ENCODE measurements at regions not wholly inside any gene's neighbourhood (a gene's known extent, or its start where the extent isn't known, plus 50 kb on each side); places are given as distances from the start of the nearest gene placed in this dataset.

DNA sequence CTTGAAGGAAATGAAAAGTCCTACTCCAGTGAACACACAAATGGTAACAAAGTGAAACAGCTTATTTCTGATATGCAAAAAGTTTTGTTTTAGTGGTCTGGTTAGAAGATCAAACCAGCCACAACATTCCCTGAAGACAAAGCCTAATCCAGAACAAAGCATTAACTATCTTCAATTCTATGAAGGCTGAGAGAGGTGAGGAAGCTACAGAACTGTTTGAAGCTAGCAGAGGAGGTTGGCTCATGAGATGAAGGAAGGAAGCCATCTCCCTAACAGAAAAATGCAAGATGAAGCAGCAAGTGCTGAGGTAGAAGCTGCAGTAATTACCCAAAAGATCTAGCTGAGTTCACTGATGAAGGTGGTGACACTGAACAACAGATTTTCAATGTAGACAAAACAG is 168.4 kb downstream of the IGLL1 start:
- no peak overlapping the region for H3K4me2 ChIP-seq (ENCODE audit: low read length)
- RAD21 ChIA-PET (ENCODE audit: low non-redundant PET in 1 of 2, low total read pairs in 2 of 2, uncharacterized antibody in 2 of 2, unreplicated experiment in 2 of 2): no interaction called here
- no peaks in the 10 kb centered on the region for H3K4me1 ChIP-seq (ENCODE audit: control insufficient read depth in 1 of 2, insufficient read depth in 2 of 2, low read length in 2 of 2)
- H3K79me2 ChIP-seq (ENCODE audit: insufficient read depth, low read length): no peaks in the 10 kb centered on the region
- no peaks in the 10 kb centered on the region; the same call in 1 of the 2 replicates for H3K27me3 ChIP-seq (ENCODE audit: insufficient read depth, low read length)
- intact Hi-C loops (cut with micrococcal nuclease): no loop called here
- H3K9ac ChIP-seq (ENCODE audit: low read length): no peak overlapping the region
- DNase-seq (ENCODE audit: low read depth, low spot score) (no peak), ATAC-seq (no peak)
- no peak overlapping the region for H3K4me3 ChIP-seq (replicated peaks in 1 of 2; ENCODE audit: low read depth in 1 of 2, low read length in 2 of 2)
- CTCF ChIA-PET: no interaction called here
- POLR2A ChIA-PET: no interaction called here
- H2AFZ ChIP-seq (ENCODE audit: low read depth, low read length, poor library complexity, severe bottlenecking): no peak overlapping the region
- no TSS peak for BruUV-seq (replicated peaks)
- H3K9me2 ChIP-seq (ENCODE audit: insufficient read depth): no peaks in the 10 kb centered on the region
- TF ChIP-seq TCF7L2 (IDR thresholded peaks at IDR 0.05; ENCODE audit: borderline replicate concordance, extremely low read depth, insufficient read depth, insufficient read length) (no peak), EGR1 (IDR thresholded peaks at IDR 0.05; ENCODE audit: low read depth) (no peak), SP1 (IDR thresholded peaks at IDR 0.05; ENCODE audit: low read depth) (no peak), CEBPB (IDR thresholded peaks at IDR 0.05; ENCODE audit: low read depth) (no peak), FOSL1 (IDR thresholded peaks at IDR 0.05; ENCODE audit: low read depth) (no peak), RAD21 (IDR thresholded peaks at IDR 0.05; ENCODE audit: low read depth) (no peak), CBX3 (IDR thresholded peaks at IDR 0.05; ENCODE audit: low read depth) (no peak)
- TF ChIP-seq, protein P1, sequence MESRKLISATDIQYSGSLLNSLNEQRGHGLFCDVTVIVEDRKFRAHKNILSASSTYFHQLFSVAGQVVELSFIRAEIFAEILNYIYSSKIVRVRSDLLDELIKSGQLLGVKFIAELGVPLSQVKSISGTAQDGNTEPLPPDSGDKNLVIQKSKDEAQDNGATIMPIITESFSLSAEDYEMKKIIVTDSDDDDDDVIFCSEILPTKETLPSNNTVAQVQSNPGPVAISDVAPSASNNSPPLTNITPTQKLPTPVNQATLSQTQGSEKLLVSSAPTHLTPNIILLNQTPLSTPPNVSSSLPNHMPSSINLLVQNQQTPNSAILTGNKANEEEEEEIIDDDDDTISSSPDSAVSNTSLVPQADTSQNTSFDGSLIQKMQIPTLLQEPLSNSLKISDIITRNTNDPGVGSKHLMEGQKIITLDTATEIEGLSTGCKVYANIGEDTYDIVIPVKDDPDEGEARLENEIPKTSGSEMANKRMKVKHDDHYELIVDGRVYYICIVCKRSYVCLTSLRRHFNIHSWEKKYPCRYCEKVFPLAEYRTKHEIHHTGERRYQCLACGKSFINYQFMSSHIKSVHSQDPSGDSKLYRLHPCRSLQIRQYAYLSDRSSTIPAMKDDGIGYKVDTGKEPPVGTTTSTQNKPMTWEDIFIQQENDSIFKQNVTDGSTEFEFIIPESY (IDR thresholded peaks at IDR 0.05; ENCODE audit: extremely low read depth, insufficient replicate concordance, low read length): no peak
- TF ChIP-seq, protein P2, sequence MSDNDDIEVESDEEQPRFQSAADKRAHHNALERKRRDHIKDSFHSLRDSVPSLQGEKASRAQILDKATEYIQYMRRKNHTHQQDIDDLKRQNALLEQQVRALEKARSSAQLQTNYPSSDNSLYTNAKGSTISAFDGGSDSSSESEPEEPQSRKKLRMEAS (IDR thresholded peaks at IDR 0.05): no peak
- TF ChIP-seq, protein P3, sequence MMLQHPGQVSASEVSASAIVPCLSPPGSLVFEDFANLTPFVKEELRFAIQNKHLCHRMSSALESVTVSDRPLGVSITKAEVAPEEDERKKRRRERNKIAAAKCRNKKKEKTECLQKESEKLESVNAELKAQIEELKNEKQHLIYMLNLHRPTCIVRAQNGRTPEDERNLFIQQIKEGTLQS (IDR thresholded peaks at IDR 0.05): no peak
- TF ChIP-seq, protein P4, sequence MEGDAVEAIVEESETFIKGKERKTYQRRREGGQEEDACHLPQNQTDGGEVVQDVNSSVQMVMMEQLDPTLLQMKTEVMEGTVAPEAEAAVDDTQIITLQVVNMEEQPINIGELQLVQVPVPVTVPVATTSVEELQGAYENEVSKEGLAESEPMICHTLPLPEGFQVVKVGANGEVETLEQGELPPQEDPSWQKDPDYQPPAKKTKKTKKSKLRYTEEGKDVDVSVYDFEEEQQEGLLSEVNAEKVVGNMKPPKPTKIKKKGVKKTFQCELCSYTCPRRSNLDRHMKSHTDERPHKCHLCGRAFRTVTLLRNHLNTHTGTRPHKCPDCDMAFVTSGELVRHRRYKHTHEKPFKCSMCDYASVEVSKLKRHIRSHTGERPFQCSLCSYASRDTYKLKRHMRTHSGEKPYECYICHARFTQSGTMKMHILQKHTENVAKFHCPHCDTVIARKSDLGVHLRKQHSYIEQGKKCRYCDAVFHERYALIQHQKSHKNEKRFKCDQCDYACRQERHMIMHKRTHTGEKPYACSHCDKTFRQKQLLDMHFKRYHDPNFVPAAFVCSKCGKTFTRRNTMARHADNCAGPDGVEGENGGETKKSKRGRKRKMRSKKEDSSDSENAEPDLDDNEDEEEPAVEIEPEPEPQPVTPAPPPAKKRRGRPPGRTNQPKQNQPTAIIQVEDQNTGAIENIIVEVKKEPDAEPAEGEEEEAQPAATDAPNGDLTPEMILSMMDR (IDR thresholded peaks at IDR 0.05 in 2 of 3, conservative IDR thresholded peaks at IDR 0.05 in 1 of 3; ENCODE audit: borderline replicate concordance in 1 of 3, insufficient read depth in 1 of 3, low read depth in 2 of 3, low read length in 2 of 3): no peak
- H4K20me1 ChIP-seq (ENCODE audit: insufficient read depth): no peaks in the 10 kb centered on the region
- H3K9me3 ChIP-seq (ENCODE audit: control insufficient read depth in 1 of 2, insufficient read depth in 1 of 2, low read depth in 1 of 2, low read length in 2 of 2): no peaks in the 10 kb centered on the region
- H3K27ac ChIP-seq (ENCODE audit: low read depth, low read length): no peak overlapping the region
- no peaks in the 10 kb centered on the region for H3K36me3 ChIP-seq (ENCODE audit: control insufficient read depth in 1 of 2, insufficient read depth in 2 of 2, low read length in 2 of 2)
